ENCODE measurements at regions not wholly inside any gene's neighbourhood (a gene's known extent, or its start where the extent isn't known, plus 50 kb on each side); places are given as distances from the start of the nearest gene placed in this dataset.

GRCh38 chr7:113825832-113826231 lies 93.0 kb downstream of the PPP1R3A start:
- no peak for ATAC-seq (replicated peaks; ENCODE audit: extremely low read depth, poor library complexity, severe bottlenecking)
- H3K4me3 Mint-ChIP-seq = no peak overlapping the region
- no peaks in the 10 kb centered on the region for H3K36me3 Mint-ChIP-seq (ENCODE audit: insufficient read depth)
- no peaks in the 10 kb centered on the region for H3K27me3 Mint-ChIP-seq
- peaks cover 4% of the 10 kb centered on the region for H3K9me3 Mint-ChIP-seq
- no peaks in the 10 kb centered on the region for H3K4me1 Mint-ChIP-seq
- DNase-seq (ENCODE audit: low spot score in 2 of 2) = no peak
- no peak overlapping the region for H3K27ac Mint-ChIP-seq (ENCODE audit: low read depth)

GRCh38 chr7:113824117-113824823 lies 94.5 kb downstream of the PPP1R3A start:
- DNase-seq (ENCODE audit: low spot score in 2 of 2) = no peak
- Mint-ChIP-seq H3K9me3 (peaks cover 4% of the 10 kb centered on the region), H3K4me3 (no peak overlapping the region), H3K27ac (ENCODE audit: low read depth) (no peak overlapping the region), H3K36me3 (ENCODE audit: insufficient read depth) (no peaks in the 10 kb centered on the region), H3K27me3 (no peaks in the 10 kb centered on the region), H3K4me1 (no peaks in the 10 kb centered on the region)
- no peak for ATAC-seq (replicated peaks; ENCODE audit: extremely low read depth, poor library complexity, severe bottlenecking)

- Mint-ChIP-seq H3K27ac (ENCODE audit: low read depth) (no peak overlapping the region), H3K4me1 (no peaks in the 10 kb centered on the region), H3K27me3 (no peaks in the 10 kb centered on the region), H3K4me3 (no peak overlapping the region), H3K9me3 (no peaks in the 10 kb centered on the region), H3K36me3 (ENCODE audit: insufficient read depth) (no peaks in the 10 kb centered on the region)
- ATAC-seq (replicated peaks; ENCODE audit: extremely low read depth, poor library complexity, severe bottlenecking) (no peak), DNase-seq (ENCODE audit: low spot score in 2 of 2) (no peak)
Measured at GRCh38 chr7:113819474-113819873, 99.3 kb downstream of the PPP1R3A start.

- no peak overlapping the region for H3K27ac Mint-ChIP-seq (ENCODE audit: low read depth)
- H3K36me3 Mint-ChIP-seq (ENCODE audit: insufficient read depth) = no peaks in the 10 kb centered on the region
- no peaks in the 10 kb centered on the region for H3K27me3 Mint-ChIP-seq
- no peaks in the 10 kb centered on the region for H3K9me3 Mint-ChIP-seq
- DNase-seq (ENCODE audit: low spot score in 2 of 2) (no peak), ATAC-seq (replicated peaks; ENCODE audit: extremely low read depth, poor library complexity, severe bottlenecking) (no peak)
- no peak overlapping the region for H3K4me3 Mint-ChIP-seq
- no peaks in the 10 kb centered on the region for H3K4me1 Mint-ChIP-seq
Measured at GRCh38 chr7:113816639-113817038, 102.2 kb downstream of the PPP1R3A start.

GRCh38 chr7:113813471-113813870 lies 105.3 kb downstream of the PPP1R3A start:
- peaks cover 11% of the 10 kb centered on the region for H3K9me3 Mint-ChIP-seq
- ATAC-seq (replicated peaks; ENCODE audit: extremely low read depth, poor library complexity, severe bottlenecking) (no peak), DNase-seq (ENCODE audit: low spot score in 2 of 2) (no peak)
- no peaks in the 10 kb centered on the region for H3K4me1 Mint-ChIP-seq
- no peak overlapping the region for H3K27ac Mint-ChIP-seq (ENCODE audit: low read depth)
- H3K4me3 Mint-ChIP-seq = no peak overlapping the region
- no peaks in the 10 kb centered on the region for H3K27me3 Mint-ChIP-seq
- no peaks in the 10 kb centered on the region for H3K36me3 Mint-ChIP-seq (ENCODE audit: insufficient read depth)

- ATAC-seq (replicated peaks; ENCODE audit: extremely low read depth, poor library complexity, severe bottlenecking) (no peak), DNase-seq (ENCODE audit: low spot score in 2 of 2) (no peak)
- H3K9me3 Mint-ChIP-seq = peaks cover 11% of the 10 kb centered on the region
- H3K27ac Mint-ChIP-seq (ENCODE audit: low read depth) = no peak overlapping the region
- H3K4me3 Mint-ChIP-seq = no peak overlapping the region
- H3K36me3 Mint-ChIP-seq (ENCODE audit: insufficient read depth) = no peaks in the 10 kb centered on the region
- no peaks in the 10 kb centered on the region for H3K4me1 Mint-ChIP-seq
- H3K27me3 Mint-ChIP-seq = no peaks in the 10 kb centered on the region
Measured at GRCh38 chr7:113812591-113813255, 106.1 kb downstream of the PPP1R3A start.

GRCh38 chr7:113810080-113810744 lies 108.6 kb downstream of the PPP1R3A start:
- no peaks in the 10 kb centered on the region for H3K36me3 Mint-ChIP-seq (ENCODE audit: insufficient read depth)
- H3K4me3 Mint-ChIP-seq = no peak overlapping the region
- DNase-seq (ENCODE audit: low spot score in 2 of 2) = no peak
- H3K27me3 Mint-ChIP-seq = no peaks in the 10 kb centered on the region
- no peaks in the 10 kb centered on the region for H3K4me1 Mint-ChIP-seq
- H3K27ac Mint-ChIP-seq (ENCODE audit: low read depth) = no peak overlapping the region
- ATAC-seq (replicated peaks; ENCODE audit: extremely low read depth, poor library complexity, severe bottlenecking) = no peak
- peaks cover 11% of the 10 kb centered on the region for H3K9me3 Mint-ChIP-seq

GRCh38 chr7:113809581-113809980 lies 109.2 kb downstream of the PPP1R3A start:
- Mint-ChIP-seq H3K27ac (ENCODE audit: low read depth) (no peak overlapping the region), H3K9me3 (peaks cover 11% of the 10 kb centered on the region), H3K4me3 (no peak overlapping the region), H3K36me3 (ENCODE audit: insufficient read depth) (no peaks in the 10 kb centered on the region), H3K4me1 (no peaks in the 10 kb centered on the region), H3K27me3 (no peaks in the 10 kb centered on the region)
- ATAC-seq (replicated peaks; ENCODE audit: extremely low read depth, poor library complexity, severe bottlenecking) = no peak
- DNase-seq (ENCODE audit: low spot score in 2 of 2) = no peak

GRCh38 chr7:113806633-113807327 lies 112.0 kb downstream of the PPP1R3A start:
- Mint-ChIP-seq H3K4me3 (no peak overlapping the region), H3K9me3 (peaks cover 17% of the 10 kb centered on the region), H3K4me1 (no peaks in the 10 kb centered on the region), H3K36me3 (ENCODE audit: insufficient read depth) (peaks cover 2% of the 10 kb centered on the region), H3K27me3 (no peaks in the 10 kb centered on the region), H3K27ac (ENCODE audit: low read depth) (no peak overlapping the region)
- DNase-seq (ENCODE audit: low spot score in 2 of 2) (no peak), ATAC-seq (replicated peaks; ENCODE audit: extremely low read depth, poor library complexity, severe bottlenecking) (no peak)

- H3K27me3 Mint-ChIP-seq = no peaks in the 10 kb centered on the region
- H3K4me1 Mint-ChIP-seq = no peaks in the 10 kb centered on the region
- peaks cover 17% of the 10 kb centered on the region for H3K9me3 Mint-ChIP-seq
- ATAC-seq (replicated peaks; ENCODE audit: extremely low read depth, poor library complexity, severe bottlenecking) (no peak), DNase-seq (ENCODE audit: low spot score in 2 of 2) (no peak)
- H3K36me3 Mint-ChIP-seq (ENCODE audit: insufficient read depth) = peaks cover 2% of the 10 kb centered on the region
- H3K27ac Mint-ChIP-seq (ENCODE audit: low read depth) = no peak overlapping the region
- no peak overlapping the region for H3K4me3 Mint-ChIP-seq
Measured at GRCh38 chr7:113805976-113806375, 112.8 kb downstream of the PPP1R3A start.

- H3K4me3 Mint-ChIP-seq = no peak overlapping the region
- peaks cover 11% of the 10 kb centered on the region for H3K9me3 Mint-ChIP-seq
- peaks cover 2% of the 10 kb centered on the region for H3K36me3 Mint-ChIP-seq (ENCODE audit: insufficient read depth)
- no peak for DNase-seq (ENCODE audit: low spot score in 2 of 2)
- no peaks in the 10 kb centered on the region for H3K27me3 Mint-ChIP-seq
- no peak for ATAC-seq (replicated peaks; ENCODE audit: extremely low read depth, poor library complexity, severe bottlenecking)
- no peak overlapping the region for H3K27ac Mint-ChIP-seq (ENCODE audit: low read depth)
- H3K4me1 Mint-ChIP-seq = no peaks in the 10 kb centered on the region
Measured at GRCh38 chr7:113804475-113805095, 114.2 kb downstream of the PPP1R3A start.

GRCh38 chr7:113801751-113802150 lies 117.1 kb downstream of the PPP1R3A start:
- ATAC-seq (replicated peaks; ENCODE audit: extremely low read depth, poor library complexity, severe bottlenecking) = no peak
- Mint-ChIP-seq H3K27ac (ENCODE audit: low read depth) (no peak overlapping the region), H3K27me3 (no peaks in the 10 kb centered on the region), H3K36me3 (ENCODE audit: insufficient read depth) (peaks cover 2% of the 10 kb centered on the region), H3K4me1 (no peaks in the 10 kb centered on the region), H3K4me3 (no peak overlapping the region), H3K9me3 (peaks cover 5% of the 10 kb centered on the region)
- DNase-seq (ENCODE audit: low spot score in 2 of 2) = no peak

Data from central memory CD8-positive, alpha-beta T cell (primary cell).